ENCODE measurements at regions not wholly inside any gene's neighbourhood (a gene's known extent, or its start where the extent isn't known, plus 50 kb on each side); places are given as distances from the start of the nearest gene placed in this dataset.
"Not testable (repeated sequence)": the region's sequence is repeated elsewhere in the genome, so short reads cannot be mapped to it uniquely, and the experiment has no call there.

GRCh38 chr10:36748128-36748871 is 377.1 kb upstream of the ANKRD30A start:
- no peak overlapping the region for H3K4me3 ChIP-seq (ENCODE audit: low read depth, low read length)
- DNase-seq (ENCODE audit: low read depth) = no peak
- TF ChIP-seq CTCF (IDR thresholded peaks at IDR 0.05; ENCODE audit: insufficient read depth, low read depth, low read length, missing control alignments) = no peak

GRCh38 chr10:36739884-36740445 is 385.4 kb upstream of the ANKRD30A start:
- no peak overlapping the region for H3K4me3 ChIP-seq (ENCODE audit: low read depth, low read length)
- TF ChIP-seq CTCF (IDR thresholded peaks at IDR 0.05; ENCODE audit: insufficient read depth, low read depth, low read length, missing control alignments) = no peak
- DNase-seq (ENCODE audit: low read depth) = no peak

- TF ChIP-seq CTCF (IDR thresholded peaks at IDR 0.05; ENCODE audit: insufficient read depth, low read depth, low read length, missing control alignments) = no peak
- H3K4me3 ChIP-seq (ENCODE audit: low read depth, low read length) = no peak overlapping the region
- DNase-seq (ENCODE audit: low read depth) = no peak
Observed at GRCh38 chr10:36738738-36739431, 386.5 kb upstream of the ANKRD30A start.

- TF ChIP-seq CTCF (IDR thresholded peaks at IDR 0.05; ENCODE audit: insufficient read depth, low read depth, low read length, missing control alignments) = no peak
- no peak for DNase-seq (ENCODE audit: low read depth)
- H3K4me3 ChIP-seq (ENCODE audit: low read depth, low read length) = no peak overlapping the region
Observed at GRCh38 chr10:36736311-36736710, 389.1 kb upstream of the ANKRD30A start.

GRCh38 chr10:36734590-36734989 is 390.8 kb upstream of the ANKRD30A start:
- H3K4me3 ChIP-seq (ENCODE audit: low read depth, low read length); DNase-seq (ENCODE audit: low read depth): not testable (repeated sequence)

GRCh38 chr10:36730316-36730715 is 395.1 kb upstream of the ANKRD30A start:
- H3K4me3 ChIP-seq (ENCODE audit: low read depth, low read length) = no peak overlapping the region
- DNase-seq (ENCODE audit: low read depth) = no peak
- TF ChIP-seq CTCF (IDR thresholded peaks at IDR 0.05; ENCODE audit: insufficient read depth, low read depth, low read length, missing control alignments) = no peak

GRCh38 chr10:36728626-36729025 is 396.8 kb upstream of the ANKRD30A start:
- no peak overlapping the region for H3K4me3 ChIP-seq (ENCODE audit: low read depth, low read length)
- no peak for DNase-seq (ENCODE audit: low read depth)
- TF ChIP-seq CTCF (IDR thresholded peaks at IDR 0.05; ENCODE audit: insufficient read depth, low read depth, low read length, missing control alignments) = no peak
